Activated CD4-positive, alpha-beta memory T cell treated with anti-CD3 and anti-CD28 coated beads for 36 hours (primary cell): ENCODE measurements at regions not wholly inside any gene's neighbourhood (a gene's known extent, or its start where the extent isn't known, plus 50 kb on each side); places are given as distances from the start of the nearest gene placed in this dataset.

Experiments
- CTCF ChIA-PET: fragments of 350-600 bp; sonication (Branson Sonifier 250); formaldehyde crosslinking; loops from one replicate; lab custom pipeline; 2021; ENCODE audit warnings: antibody characterized with exemption, inconsistent platforms; lab: Charles Lee
- POLR2A ChIA-PET: fragments of 350-600 bp; sonication (Branson Sonifier 250); formaldehyde crosslinking; loops from one replicate; lab custom pipeline; 2021; ENCODE audit warnings: antibody characterized with exemption; lab: Charles Lee
- DNase-seq: peaks from one replicate; pipeline ENCODE4 v3.0.0-alpha.2; 2020
- H3K27ac Mint-ChIP-seq: one replicate; pipeline ENCODE4 v1.8.0; 2021; ENCODE audit warnings: mixed read lengths
- H3K27me3 Mint-ChIP-seq: one replicate; pipeline ENCODE4 v1.8.0; 2021; ENCODE audit warnings: mixed read lengths
- H3K36me3 Mint-ChIP-seq: one replicate; pipeline ENCODE4 v1.8.0; 2021; ENCODE audit warnings: mixed read lengths
- H3K4me1 Mint-ChIP-seq: one replicate; pipeline ENCODE4 v1.8.0; 2021; ENCODE audit warnings: low read depth, mixed read lengths
- H3K4me3 Mint-ChIP-seq: one replicate; pipeline ENCODE4 v1.8.0; 2021; ENCODE audit warnings: mild to moderate bottlenecking, mixed read lengths
- H3K9me3 Mint-ChIP-seq: one replicate; pipeline ENCODE4 v1.8.0; 2021; ENCODE audit warnings: mixed read lengths
- intact Hi-C: fragments of 100-400 bp; cut with micrococcal nuclease; formaldehyde crosslinking; loops from one replicate; pipeline ENCODE4 v1.15.1; 2023

DNA sequence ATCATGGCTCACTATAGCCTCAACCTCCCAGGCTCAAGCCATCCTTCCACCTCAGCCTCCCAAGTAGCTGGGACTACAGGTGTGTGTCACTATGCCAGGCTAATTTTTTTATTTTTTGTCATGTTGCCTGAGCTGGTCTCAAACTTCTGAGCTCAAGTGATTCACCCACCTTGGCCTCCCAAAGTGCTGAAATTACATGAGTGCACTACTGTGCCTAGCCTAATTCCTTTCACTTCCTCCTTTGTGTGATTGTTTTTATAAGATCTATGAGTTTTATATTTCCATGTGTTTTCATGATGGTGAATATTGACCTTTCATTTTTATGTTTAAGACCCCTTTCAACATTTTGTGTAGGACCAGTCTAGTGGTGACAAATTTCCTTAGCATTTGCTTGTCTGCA is 55.2 kb upstream of the IL12B start:
- H3K9me3 Mint-ChIP-seq = peaks cover 74% of the 10 kb centered on the region
- H3K27me3 Mint-ChIP-seq = no peaks in the 10 kb centered on the region
- H3K4me1 Mint-ChIP-seq = no peaks in the 10 kb centered on the region
- POLR2A ChIA-PET = no interaction called here
- H3K27ac Mint-ChIP-seq = no peak overlapping the region
- H3K4me3 Mint-ChIP-seq = no peak overlapping the region
- H3K36me3 Mint-ChIP-seq = peaks cover 29% of the 10 kb centered on the region
- intact Hi-C loops = no loop called here
- DNase-seq = no peak
- CTCF ChIA-PET = no interaction called here

DNA sequence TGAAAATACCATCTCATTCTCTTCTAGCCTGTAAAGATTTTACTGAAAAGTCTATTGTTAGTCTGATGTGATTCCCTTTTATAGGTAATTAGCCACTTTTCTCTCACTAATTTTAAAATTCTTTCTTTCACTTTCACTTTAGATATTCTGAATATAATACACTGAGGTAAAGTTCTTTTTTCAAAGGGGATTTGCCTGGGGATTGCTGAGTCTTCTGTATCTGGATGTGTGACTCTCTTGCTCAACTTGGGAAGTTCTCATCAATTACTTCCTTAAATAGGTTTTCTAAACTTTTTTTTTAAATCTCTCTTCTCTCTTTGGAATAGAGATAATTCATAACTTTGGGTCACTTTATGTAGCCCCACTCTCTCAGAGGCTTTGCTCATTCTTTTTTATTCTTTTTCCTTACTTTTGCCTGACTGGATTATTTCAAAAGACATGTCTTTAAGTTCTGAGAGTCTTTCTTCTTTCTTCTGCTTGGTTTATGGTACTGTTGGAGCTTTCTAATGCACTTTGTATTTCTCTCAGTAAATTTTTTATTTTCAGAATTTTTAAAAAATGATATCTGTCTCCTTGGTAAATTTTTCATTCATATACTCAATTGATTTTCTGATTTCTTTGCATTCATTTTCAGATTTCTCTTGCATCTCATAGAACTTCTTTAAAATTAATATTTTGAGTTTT is 55.9 kb upstream of the IL12B start:
- POLR2A ChIA-PET = no interaction called here
- intact Hi-C loops = no loop called here
- Mint-ChIP-seq H3K4me1 (no peaks in the 10 kb centered on the region), H3K27me3 (no peaks in the 10 kb centered on the region), H3K9me3 (peaks cover 75% of the 10 kb centered on the region), H3K27ac (no peak overlapping the region), H3K4me3 (no peak overlapping the region), H3K36me3 (peaks cover 29% of the 10 kb centered on the region)
- CTCF ChIA-PET = no interaction called here
- DNase-seq = no peak

DNA sequence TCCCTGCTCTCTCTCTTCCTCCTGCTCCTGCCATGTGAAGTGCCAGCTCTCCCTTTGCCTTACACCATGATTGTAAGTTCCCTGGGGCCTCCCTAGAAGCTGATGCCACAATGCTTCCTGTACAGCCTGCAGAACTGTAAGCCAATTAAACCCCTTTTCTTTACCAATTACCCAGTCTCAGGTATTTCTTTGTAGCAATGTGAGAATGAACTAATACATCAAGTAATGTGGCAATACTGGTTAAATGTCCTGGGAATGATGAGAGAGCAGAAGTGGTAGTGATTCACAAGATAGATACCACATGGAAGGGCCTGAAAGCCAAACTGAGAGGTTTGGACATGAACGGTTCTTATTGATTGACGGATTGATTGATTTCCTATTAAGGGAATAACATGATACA is 62.6 kb upstream of the IL12B start:
- Mint-ChIP-seq H3K4me1 (no peaks in the 10 kb centered on the region), H3K27me3 (no peaks in the 10 kb centered on the region), H3K4me3 (no peak overlapping the region), H3K9me3 (peaks cover 22% of the 10 kb centered on the region), H3K27ac (no peak overlapping the region), H3K36me3 (peaks cover 9% of the 10 kb centered on the region)
- ChIA-PET POLR2A (no interaction called here), CTCF (no interaction called here)
- intact Hi-C loops = no loop called here
- DNase-seq = no peak

DNA sequence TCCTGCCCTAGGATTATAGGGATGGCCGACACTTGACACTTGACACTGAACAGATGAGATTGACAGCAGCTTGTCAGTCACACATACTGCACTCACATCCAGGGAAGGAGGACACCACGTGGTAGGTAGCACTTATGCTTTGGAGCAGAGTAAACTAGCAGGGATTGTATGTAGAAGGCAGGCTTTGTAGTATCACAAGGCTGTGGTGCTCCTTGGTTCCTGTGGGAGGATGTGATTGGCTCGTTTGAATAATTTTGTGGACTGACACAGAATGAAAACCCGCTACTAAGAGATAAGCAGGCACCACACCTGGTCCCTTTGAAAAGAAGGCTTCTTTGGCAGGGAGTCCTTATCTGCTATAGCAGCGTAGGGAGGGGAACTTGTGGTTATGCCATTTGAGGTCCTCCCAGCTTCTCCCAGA is 63.6 kb upstream of the IL12B start:
- H3K27me3 Mint-ChIP-seq = no peaks in the 10 kb centered on the region
- H3K27ac Mint-ChIP-seq = no peak overlapping the region
- peaks cover 7% of the 10 kb centered on the region for H3K36me3 Mint-ChIP-seq
- intact Hi-C loops = no loop called here
- H3K9me3 Mint-ChIP-seq = peaks cover 14% of the 10 kb centered on the region
- H3K4me1 Mint-ChIP-seq = no peaks in the 10 kb centered on the region
- POLR2A ChIA-PET = no interaction called here
- H3K4me3 Mint-ChIP-seq = no peak overlapping the region
- no peak for DNase-seq
- CTCF ChIA-PET = no interaction called here

DNA sequence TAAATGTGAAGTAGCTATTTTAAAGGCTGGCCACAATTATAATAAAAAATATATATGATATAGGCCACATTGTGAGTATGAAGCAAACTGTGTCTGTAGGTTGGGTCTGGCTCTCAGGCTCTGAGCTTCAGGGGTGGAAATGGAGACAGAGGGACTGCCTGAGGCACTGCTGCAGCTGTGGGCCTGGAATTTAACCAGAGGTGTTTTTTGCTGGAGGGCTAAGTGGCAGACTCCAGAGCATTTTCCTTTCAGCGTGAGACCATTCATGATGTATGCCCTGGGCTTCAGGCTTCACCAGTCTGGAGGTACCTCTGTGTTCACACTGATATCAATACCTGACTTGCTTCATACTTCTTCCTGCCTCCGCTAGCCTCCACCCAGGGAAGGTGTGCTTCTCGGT is 64.9 kb upstream of the IL12B start:
- no peak overlapping the region for H3K4me3 Mint-ChIP-seq
- H3K4me1 Mint-ChIP-seq = no peaks in the 10 kb centered on the region
- H3K9me3 Mint-ChIP-seq = peaks cover 3% of the 10 kb centered on the region
- H3K27me3 Mint-ChIP-seq = no peaks in the 10 kb centered on the region
- ChIA-PET POLR2A (no interaction called here), CTCF (no interaction called here)
- no peak for DNase-seq
- intact Hi-C loops = no loop called here
- peaks cover 1% of the 10 kb centered on the region for H3K36me3 Mint-ChIP-seq
- no peak overlapping the region for H3K27ac Mint-ChIP-seq

DNA sequence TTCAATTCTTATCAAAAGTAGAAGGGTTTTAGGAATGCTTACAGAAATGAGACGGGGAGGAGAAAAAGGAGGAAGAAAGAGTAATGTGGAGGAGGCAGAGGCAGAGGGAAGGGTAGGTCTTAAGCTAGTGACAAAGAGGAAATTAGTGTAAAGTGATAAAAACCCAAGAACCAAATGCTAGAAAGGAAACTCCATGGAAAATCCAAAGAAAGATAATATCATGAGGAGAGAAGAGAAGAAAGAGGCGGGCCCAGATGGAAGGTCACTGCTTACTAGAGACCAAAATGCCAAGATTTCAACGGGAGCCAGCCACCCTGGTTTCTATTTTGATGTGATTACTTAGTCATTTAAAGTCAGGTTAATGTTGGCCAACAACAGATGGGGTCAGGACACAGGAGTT is 68.6 kb upstream of the IL12B start:
- ChIA-PET CTCF (interaction anchor here (0.7 kb wide), 1 partner anchor 10 kb away, joined by 4 read pairs; no protein-coding TSS in a partner anchor), POLR2A (no interaction called here)
- no peaks in the 10 kb centered on the region for H3K4me1 Mint-ChIP-seq
- intact Hi-C loops = no loop called here
- H3K9me3 Mint-ChIP-seq = no peaks in the 10 kb centered on the region
- no peaks in the 10 kb centered on the region for H3K36me3 Mint-ChIP-seq
- H3K27me3 Mint-ChIP-seq = peaks cover 10% of the 10 kb centered on the region
- H3K27ac Mint-ChIP-seq = no peak overlapping the region
- no peak for DNase-seq
- no peak overlapping the region for H3K4me3 Mint-ChIP-seq

DNA sequence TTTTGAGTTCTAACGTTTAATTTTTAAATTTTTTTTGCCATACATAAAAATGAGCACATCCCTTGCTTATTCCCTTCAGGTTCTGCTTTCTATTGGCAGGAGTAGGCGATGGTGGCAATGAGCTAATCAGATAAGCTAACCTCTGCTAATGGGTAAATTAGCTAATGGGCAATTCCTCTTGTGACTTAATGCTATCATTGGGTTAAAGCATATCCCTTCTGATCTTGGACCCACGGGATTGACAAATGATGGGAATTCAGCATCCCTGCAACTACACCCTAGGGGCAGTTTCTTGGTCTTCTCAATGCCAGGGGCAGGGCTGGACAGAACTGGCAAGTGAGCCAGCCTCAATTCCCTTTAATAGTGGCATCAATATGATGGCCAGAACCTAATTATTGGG is 70.2 kb upstream of the IL12B start:
- Mint-ChIP-seq H3K4me1 (no peaks in the 10 kb centered on the region), H3K27me3 (peaks cover 18% of the 10 kb centered on the region), H3K27ac (no peak overlapping the region), H3K4me3 (no peak overlapping the region), H3K36me3 (no peaks in the 10 kb centered on the region), H3K9me3 (no peaks in the 10 kb centered on the region)
- DNase-seq = no peak
- POLR2A ChIA-PET = no interaction called here
- intact Hi-C loops = no loop called here
- CTCF ChIA-PET = no interaction called here

DNA sequence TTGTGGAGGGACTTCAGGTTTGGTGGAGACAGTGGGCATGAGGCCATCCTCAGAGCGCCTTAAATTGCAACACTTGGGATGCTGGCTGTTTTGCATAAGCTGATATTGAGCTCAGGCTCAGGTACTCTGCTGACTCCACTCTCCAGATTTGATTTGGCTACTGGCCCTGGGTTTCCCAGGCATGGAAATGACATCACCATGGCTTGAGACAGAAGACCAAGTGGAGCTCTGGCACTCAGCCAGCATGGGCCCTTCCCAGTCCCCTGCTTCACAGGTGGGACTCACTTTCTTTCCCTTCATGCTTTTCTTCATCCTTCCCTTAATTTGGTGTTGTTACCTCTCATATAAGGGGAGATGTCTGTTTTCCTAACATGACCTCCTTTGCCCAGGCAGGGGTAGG is 72.0 kb upstream of the IL12B start:
- no peaks in the 10 kb centered on the region for H3K4me1 Mint-ChIP-seq
- intact Hi-C loops = no loop called here
- CTCF ChIA-PET = interaction anchor here (0.6 kb wide), 1 partner anchor 113 kb away, joined by 3 read pairs; no protein-coding TSS in a partner anchor
- H3K36me3 Mint-ChIP-seq = no peaks in the 10 kb centered on the region
- no peak overlapping the region for H3K27ac Mint-ChIP-seq
- H3K9me3 Mint-ChIP-seq = no peaks in the 10 kb centered on the region
- no peak overlapping the region for H3K4me3 Mint-ChIP-seq
- H3K27me3 Mint-ChIP-seq = peaks cover 18% of the 10 kb centered on the region
- DNase-seq = no peak
- POLR2A ChIA-PET = no interaction called here

DNA sequence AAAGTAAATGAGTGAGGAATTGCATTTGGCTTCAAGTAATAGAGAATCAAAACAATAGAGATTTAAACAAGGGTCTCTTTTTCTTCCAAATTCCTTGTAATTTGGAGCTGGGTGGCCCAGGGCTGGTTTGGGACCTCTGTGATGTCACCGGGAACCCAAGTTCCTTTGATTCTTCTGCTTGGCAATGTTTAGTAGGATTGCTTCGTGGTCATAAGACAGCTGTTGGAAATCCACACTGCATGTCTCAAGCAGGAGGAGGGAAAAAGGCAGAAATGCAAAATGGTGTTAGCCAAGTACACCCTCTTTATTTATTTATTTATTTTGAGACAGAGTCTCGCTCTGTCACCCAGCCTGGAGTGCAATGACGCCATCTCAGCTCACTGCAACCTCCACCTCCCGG is 72.6 kb upstream of the IL12B start:
- intact Hi-C loops = no loop called here
- POLR2A ChIA-PET = no interaction called here
- Mint-ChIP-seq H3K36me3 (no peaks in the 10 kb centered on the region), H3K27me3 (peaks cover 18% of the 10 kb centered on the region), H3K4me1 (no peaks in the 10 kb centered on the region), H3K9me3 (no peaks in the 10 kb centered on the region), H3K4me3 (no peak overlapping the region), H3K27ac (no peak overlapping the region)
- CTCF ChIA-PET = no interaction called here
- DNase-seq = no peak

DNA sequence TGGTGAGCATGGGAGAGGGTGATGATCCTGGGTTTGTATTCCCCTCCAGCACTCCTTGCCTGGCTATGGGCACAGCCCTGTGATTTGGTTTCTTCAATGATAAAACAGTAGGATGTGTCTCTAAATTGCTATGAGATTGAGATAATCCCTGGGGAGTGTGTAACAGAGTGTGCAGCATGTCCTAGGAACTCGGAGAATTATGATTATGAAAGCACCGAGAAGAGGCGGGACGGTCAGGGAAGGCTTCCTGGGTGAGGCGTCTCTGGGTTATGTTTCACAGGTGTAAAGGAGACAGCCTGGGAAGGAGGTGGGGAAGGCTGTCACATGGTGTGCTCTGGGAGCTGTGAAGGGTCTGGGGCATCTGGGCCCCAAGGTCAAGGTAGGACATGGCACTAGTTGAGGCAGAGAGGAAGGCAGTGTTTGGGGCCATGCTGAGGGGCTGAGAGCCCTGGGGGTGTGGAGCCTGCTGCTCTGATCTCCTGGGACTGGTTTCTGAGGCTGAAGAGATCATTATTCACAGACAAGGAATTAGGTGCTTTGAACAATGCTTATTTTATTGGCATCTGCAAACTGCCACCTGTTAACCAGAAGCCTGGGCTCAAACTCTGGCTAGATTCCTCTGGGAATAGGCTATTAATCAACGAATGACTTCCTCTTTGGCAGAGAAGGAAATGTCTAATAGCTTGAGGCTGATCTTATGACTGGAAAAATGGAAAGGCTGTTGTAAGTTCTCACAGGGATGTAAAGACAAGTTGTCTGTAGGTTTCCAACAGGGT is 73.8 kb upstream of the IL12B start:
- DNase-seq = no peak
- intact Hi-C loops = no loop called here
- H3K9me3 Mint-ChIP-seq = no peaks in the 10 kb centered on the region
- H3K27ac Mint-ChIP-seq = no peak overlapping the region
- H3K36me3 Mint-ChIP-seq = no peaks in the 10 kb centered on the region
- H3K4me1 Mint-ChIP-seq = peaks cover 7% of the 10 kb centered on the region
- POLR2A ChIA-PET = no interaction called here
- peaks cover 21% of the 10 kb centered on the region for H3K27me3 Mint-ChIP-seq
- CTCF ChIA-PET = no interaction called here
- H3K4me3 Mint-ChIP-seq = no peak overlapping the region

DNA sequence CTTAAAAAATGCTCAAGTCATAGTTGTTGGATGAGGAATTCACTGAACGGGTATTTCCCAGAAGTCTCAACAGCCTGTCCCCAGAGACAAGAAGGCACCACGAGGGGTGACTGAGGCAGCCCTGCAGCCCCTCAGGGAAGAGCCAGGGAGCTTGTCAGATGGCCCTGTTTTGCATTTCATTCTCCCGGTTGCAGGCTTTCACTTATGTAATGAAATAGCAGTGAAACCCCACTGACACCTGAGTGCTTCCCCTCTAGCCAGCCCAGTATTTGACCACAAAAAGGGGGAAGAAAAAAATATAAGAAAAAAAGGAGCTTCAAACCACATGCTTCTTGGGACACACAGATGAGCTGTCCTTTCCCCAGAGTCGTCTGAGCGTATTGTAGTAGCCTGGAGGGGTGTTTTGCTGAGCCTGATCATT is 75.3 kb upstream of the IL12B start:
- Mint-ChIP-seq H3K27ac (no peak overlapping the region), H3K4me1 (peaks cover 22% of the 10 kb centered on the region), H3K4me3 (no peak overlapping the region), H3K36me3 (no peaks in the 10 kb centered on the region), H3K27me3 (peaks cover 21% of the 10 kb centered on the region), H3K9me3 (no peaks in the 10 kb centered on the region)
- intact Hi-C loops = no loop called here
- DNase-seq = no peak
- ChIA-PET POLR2A (no interaction called here), CTCF (no interaction called here)

DNA sequence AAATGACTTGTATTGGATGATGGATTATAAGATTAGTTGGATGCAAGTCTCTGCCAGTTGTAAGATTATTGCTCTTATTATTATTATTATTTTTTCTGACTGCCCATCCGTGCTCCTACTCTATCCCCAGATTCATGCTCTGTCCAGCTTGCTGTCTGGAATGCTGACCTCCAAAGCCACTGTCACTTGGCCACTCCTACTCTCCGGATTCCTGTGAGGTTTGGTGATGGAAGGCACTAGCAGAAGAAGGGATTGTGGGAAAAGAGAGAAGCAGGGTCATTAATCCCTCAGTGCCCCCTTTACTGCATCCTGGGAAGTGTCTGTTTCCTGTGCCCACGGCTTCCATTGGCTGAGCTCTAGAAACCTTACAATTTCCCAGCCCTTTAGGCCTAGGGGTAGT is 76.3 kb upstream of the IL12B start:
- no peak overlapping the region for H3K27ac Mint-ChIP-seq
- DNase-seq = no peak
- intact Hi-C loops = no loop called here
- H3K9me3 Mint-ChIP-seq = no peaks in the 10 kb centered on the region
- POLR2A ChIA-PET = no interaction called here
- H3K4me1 Mint-ChIP-seq = peaks cover 32% of the 10 kb centered on the region
- CTCF ChIA-PET = no interaction called here
- no peaks in the 10 kb centered on the region for H3K36me3 Mint-ChIP-seq
- no peak overlapping the region for H3K4me3 Mint-ChIP-seq
- peaks cover 25% of the 10 kb centered on the region for H3K27me3 Mint-ChIP-seq
